Rectal smooth muscle tissue (tissue), 1 donor: ENCODE measurements at regions not wholly inside any gene's neighbourhood (a gene's known extent, or its start where the extent isn't known, plus 50 kb on each side); places are given as distances from the start of the nearest gene placed in this dataset.

ENCODE experiments used
- H3K27ac ChIP-seq: one replicate; pipeline ENCODE4 v1.7.0; 2013; ENCODE audit warnings: low read depth, low read length, inconsistent platforms
- H3K27me3 ChIP-seq: one replicate; pipeline ENCODE4 v1.7.0; 2013; ENCODE audit warnings: low read length; ENCODE audit not compliant: control insufficient read depth, insufficient read depth
- H3K36me3 ChIP-seq: one replicate; pipeline ENCODE4 v1.7.0; 2013; ENCODE audit warnings: low read length; ENCODE audit not compliant: control insufficient read depth, insufficient read depth
- H3K4me1 ChIP-seq: one replicate; pipeline ENCODE4 v1.7.0; 2013; ENCODE audit warnings: low read length; ENCODE audit not compliant: control insufficient read depth, insufficient read depth
- H3K4me3 ChIP-seq: one replicate; pipeline ENCODE4 v1.7.0; 2013; ENCODE audit warnings: low read length
- H3K9ac ChIP-seq: one replicate; pipeline ENCODE4 v1.7.0; 2013; ENCODE audit warnings: low read length

DNA sequence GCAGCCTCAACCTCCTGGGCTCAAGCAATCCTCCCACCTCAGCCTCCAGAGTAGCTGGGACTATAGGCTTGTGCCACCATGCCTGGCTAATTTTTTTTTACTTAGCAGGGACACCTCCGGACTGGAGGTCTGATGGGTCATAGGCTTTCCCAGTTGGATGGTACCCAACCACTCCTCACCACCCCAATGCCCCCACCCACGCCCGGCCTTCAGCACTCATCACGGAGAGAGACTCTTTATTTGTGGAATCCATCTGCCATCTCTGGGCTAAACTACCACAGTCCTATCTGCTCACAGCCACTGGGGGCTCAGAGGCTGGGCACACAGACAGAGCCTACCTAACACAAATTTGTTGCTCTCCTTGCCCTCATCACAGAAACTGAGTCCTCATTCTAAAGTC is 58.3 kb upstream of the STXBP1 start:
- Histone ChIP-seq H3K4me1 (peaks cover 10% of the 10 kb centered on the region), H3K27me3 (no peaks in the 10 kb centered on the region), H3K9ac (no peak overlapping the region), H3K4me3 (no peak overlapping the region), H3K36me3 (peaks cover 2% of the 10 kb centered on the region), H3K27ac (no peak overlapping the region)

DNA sequence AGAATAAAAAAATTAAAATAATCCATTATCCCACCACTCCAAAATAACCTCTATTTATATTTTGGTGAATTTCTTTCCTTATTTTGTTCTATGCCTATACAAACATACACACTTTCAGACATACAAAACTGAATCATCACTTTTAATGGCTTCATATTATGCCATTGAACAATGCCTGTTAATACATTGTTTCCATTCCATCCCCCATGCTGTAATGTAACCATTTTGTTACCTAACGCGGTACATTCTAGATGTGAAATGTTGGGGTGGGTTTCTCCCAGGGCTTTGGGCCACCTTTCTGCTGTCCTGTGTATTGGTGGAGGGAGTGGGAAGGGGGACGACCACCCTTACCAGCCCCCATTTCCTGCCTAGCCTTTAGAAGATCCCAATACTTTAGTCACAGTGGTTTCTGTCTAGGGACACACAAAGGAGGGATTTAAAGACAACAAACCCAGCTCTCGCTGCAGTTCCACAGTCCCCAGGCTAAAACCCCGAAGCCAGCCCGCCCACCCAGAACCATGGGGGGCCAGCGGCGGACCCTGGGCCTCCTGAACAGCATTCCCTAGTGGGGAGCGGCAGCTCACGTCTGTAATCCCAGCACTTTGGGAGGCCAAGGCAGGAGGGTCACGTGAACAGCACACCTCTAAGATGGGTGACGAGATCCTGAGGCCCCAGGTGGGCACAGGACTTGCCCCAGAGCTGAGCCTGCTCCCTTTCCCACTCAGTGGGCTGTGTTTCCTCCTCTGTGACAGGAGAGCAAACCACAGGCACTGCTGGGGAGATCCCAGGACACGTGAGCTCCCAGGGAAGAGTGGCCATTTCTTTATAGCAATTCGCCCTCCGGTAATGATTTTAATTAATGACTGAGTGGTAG is 56.9 kb upstream of the STXBP1 start:
- peaks cover 10% of the 10 kb centered on the region for H3K4me1 ChIP-seq
- H3K27ac ChIP-seq: peak overlapping the region; percentile 68
- no peak overlapping the region for H3K9ac ChIP-seq
- H3K36me3 ChIP-seq: no peaks in the 10 kb centered on the region
- no peak overlapping the region for H3K4me3 ChIP-seq
- no peaks in the 10 kb centered on the region for H3K27me3 ChIP-seq

GRCh38 chr9:127555840-127556820 is 55.9 kb upstream of the STXBP1 start:
- Histone ChIP-seq H3K9ac (no peak overlapping the region), H3K4me3 (no peak overlapping the region), H3K27ac (peak overlapping the region; percentile 68), H3K4me1 (peaks cover 11% of the 10 kb centered on the region), H3K36me3 (no peaks in the 10 kb centered on the region), H3K27me3 (no peaks in the 10 kb centered on the region)

- peak overlapping the region; percentile 21 for H3K27ac ChIP-seq
- peaks cover 18% of the 10 kb centered on the region for H3K4me1 ChIP-seq
- H3K27me3 ChIP-seq: no peaks in the 10 kb centered on the region
- H3K9ac ChIP-seq: no peak overlapping the region
- no peaks in the 10 kb centered on the region for H3K36me3 ChIP-seq
- no peak overlapping the region for H3K4me3 ChIP-seq
Observed at GRCh38 chr9:127556871-127557270, 55.2 kb upstream of the STXBP1 start.

DNA sequence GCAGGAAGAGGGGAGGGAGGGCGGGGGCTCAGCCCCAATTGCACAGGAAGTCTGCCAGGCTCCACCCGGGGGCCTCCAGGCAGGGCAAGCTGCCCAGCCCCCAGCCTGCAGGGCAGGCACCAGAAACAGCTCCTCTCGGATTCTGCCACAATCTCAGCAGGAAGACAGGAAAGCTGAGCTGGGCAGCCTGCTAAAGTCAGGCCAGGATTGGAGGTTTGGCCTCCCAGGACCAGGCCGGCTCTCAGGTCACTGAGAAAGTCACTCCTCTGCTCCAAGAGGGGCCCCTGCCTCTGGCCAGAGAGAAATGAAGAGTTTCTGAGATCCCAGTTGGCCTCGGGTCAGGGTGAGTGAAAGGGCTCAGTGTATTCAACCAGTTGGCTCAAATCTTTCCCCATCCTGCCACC is 54.6 kb upstream of the STXBP1 start:
- no peak overlapping the region for H3K9ac ChIP-seq
- H3K36me3 ChIP-seq: no peaks in the 10 kb centered on the region
- H3K27me3 ChIP-seq: no peaks in the 10 kb centered on the region
- no peak overlapping the region for H3K4me3 ChIP-seq
- peak overlapping the region; percentile 65 for H3K27ac ChIP-seq
- H3K4me1 ChIP-seq: peaks cover 24% of the 10 kb centered on the region

DNA sequence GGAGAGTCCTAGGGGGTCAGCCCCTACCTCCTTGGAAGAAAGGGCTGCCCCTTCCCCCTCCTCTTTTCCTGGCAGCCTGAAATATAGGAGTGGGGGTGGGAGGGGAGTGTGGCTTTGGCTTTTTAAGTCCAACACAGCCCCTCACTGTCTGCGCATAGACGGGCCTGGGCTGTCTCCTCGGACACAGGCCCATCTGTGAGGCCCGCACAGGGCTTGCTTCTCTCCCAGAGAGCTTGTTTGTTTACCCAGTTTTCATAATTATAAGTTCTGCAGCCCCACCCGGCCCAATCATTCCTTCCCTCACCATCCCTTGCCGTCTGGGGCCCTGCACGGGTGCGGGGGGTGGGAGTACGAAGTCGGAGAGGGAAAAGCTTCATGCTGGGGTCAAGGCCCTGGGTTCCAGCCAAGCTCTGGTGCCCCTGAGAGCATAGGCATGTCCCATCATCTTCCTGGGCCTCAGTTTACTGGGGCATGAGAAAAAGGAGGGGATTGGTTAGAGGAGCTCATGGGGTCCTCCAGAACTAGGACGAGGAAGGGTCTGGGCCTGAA is 54.0 kb upstream of the STXBP1 start:
- H3K4me1 ChIP-seq: peaks cover 30% of the 10 kb centered on the region
- peak overlapping the region; percentile 65 for H3K27ac ChIP-seq
- H3K27me3 ChIP-seq: no peaks in the 10 kb centered on the region
- H3K9ac ChIP-seq: no peak overlapping the region
- H3K4me3 ChIP-seq: no peak overlapping the region
- H3K36me3 ChIP-seq: no peaks in the 10 kb centered on the region

DNA sequence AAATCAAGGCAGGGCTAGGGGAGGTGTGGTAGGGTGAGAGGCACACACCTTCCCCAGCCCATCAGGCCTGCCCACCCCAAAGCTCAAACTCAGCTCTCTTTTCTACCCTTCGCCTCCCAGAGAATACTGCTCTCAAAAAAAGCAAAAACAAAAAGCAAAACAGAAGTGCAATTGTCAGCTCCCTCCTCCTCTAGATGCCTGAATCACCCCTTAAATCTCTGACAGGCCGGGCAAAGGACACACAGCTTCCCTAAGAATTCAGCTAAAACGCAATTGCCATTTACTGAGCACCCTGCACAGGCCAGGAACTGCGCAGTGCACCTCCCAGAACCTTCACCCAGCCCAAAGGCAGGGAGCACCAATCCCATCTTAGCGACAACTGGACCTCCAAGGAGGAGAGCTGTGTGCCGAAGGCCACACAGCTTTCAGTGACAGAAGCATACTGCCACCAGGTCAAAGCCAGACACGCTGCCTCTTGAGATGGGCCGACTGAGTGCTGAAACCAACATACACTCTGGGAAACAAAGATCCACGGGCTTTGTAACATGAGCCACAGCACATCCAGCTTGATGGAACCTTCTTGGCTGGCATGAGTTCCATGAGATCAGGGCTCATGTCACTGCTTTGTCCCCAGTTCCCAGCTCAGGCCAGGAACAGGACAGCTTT is 53.4 kb upstream of the STXBP1 start:
- Histone ChIP-seq H3K4me3 (no peak overlapping the region), H3K27ac (peak overlapping the region; percentile 33), H3K4me1 (peaks cover 33% of the 10 kb centered on the region), H3K27me3 (no peaks in the 10 kb centered on the region), H3K36me3 (no peaks in the 10 kb centered on the region), H3K9ac (no peak overlapping the region)

- Histone ChIP-seq H3K9ac (no peak overlapping the region), H3K4me3 (no peak overlapping the region), H3K36me3 (no peaks in the 10 kb centered on the region), H3K27ac (no peak overlapping the region), H3K27me3 (no peaks in the 10 kb centered on the region), H3K4me1 (peaks cover 33% of the 10 kb centered on the region)
Observed at GRCh38 chr9:127559247-127559680, 52.8 kb upstream of the STXBP1 start.

DNA sequence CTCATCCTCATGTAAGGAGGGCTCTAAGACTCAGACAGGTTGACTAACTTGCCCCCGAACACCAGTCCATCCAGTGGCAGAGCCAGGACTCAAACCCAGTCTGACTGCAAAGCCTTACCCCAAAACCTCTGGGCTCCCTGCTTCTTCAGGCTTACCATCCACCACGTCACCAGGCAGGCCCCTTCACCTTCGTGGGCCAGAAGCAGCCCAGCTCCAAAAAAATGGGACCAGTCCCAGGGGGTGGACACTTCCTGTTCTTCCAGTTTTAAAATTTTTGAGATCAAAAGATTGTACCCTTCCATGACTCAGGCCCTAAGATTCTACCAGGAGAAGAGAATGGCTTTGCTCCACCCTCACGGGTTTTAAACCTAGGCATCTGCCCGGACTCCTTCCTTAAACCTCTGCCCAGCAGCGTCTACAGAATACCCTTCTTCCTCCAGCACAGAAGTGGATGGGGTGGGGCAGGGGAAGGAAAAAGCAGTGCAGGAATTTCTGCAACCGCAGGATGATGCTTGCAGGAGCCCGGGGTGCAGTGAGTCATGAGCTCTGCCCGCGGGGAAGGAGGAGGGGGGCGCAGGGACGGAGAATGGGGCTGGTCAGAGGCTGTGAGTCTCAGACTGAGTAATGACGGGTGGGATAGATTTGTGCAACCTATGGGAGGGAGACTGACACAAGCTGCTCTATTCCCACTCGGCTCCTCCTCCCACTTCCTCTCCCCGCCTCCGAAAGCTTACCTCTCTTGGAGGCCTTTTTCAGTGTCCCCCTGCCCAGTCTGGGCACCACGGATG is 50.4 kb upstream of the STXBP1 start:
- H3K27me3 ChIP-seq: no peaks in the 10 kb centered on the region
- H3K4me3 ChIP-seq: peak overlapping the region; percentile 28
- H3K27ac ChIP-seq: peak overlapping the region; percentile 66
- H3K36me3 ChIP-seq: no peaks in the 10 kb centered on the region
- H3K4me1 ChIP-seq: peaks cover 29% of the 10 kb centered on the region
- no peak overlapping the region for H3K9ac ChIP-seq
